ENCODE measurements at regions not wholly inside any gene's neighbourhood (a gene's known extent, or its start where the extent isn't known, plus 50 kb on each side); places are given as distances from the start of the nearest gene placed in this dataset.

GRCh38 chr11:116503216-116504160, 269.3 kb downstream of the BUD13 start:
- DNase-seq: no peak

- DNase-seq: no peak
These were observed 270.1 kb downstream of the BUD13 start for GRCh38 chr11:116502641-116503061.

- DNase-seq: no peak
These were observed 271.1 kb downstream of the BUD13 start for GRCh38 chr11:116501728-116502127.

- DNase-seq: no peak
These were observed 271.7 kb downstream of the BUD13 start for GRCh38 chr11:116500947-116501602.

- DNase-seq: no peak
These were observed 272.5 kb downstream of the BUD13 start for GRCh38 chr11:116500026-116500946.

- DNase-seq: peak; percentile 5 to 14
These were observed 273.3 kb downstream of the BUD13 start for GRCh38 chr11:116499396-116500003.

- DNase-seq: no peak
These were observed 274.6 kb downstream of the BUD13 start for GRCh38 chr11:116498161-116498560.

GRCh38 chr11:116492600-116492999, 280.2 kb downstream of the BUD13 start:
- no peak for DNase-seq

- DNase-seq: no peak
These were observed 283.9 kb downstream of the BUD13 start for GRCh38 chr11:116488836-116489389.

GRCh38 chr11:116485425-116485824, 287.4 kb downstream of the BUD13 start:
- DNase-seq: no peak

GRCh38 chr11:116482716-116483115, 290.1 kb downstream of the BUD13 start:
- DNase-seq: no peak

- no peak for DNase-seq
These were observed 291.6 kb downstream of the BUD13 start for GRCh38 chr11:116481126-116481675.

- no peak for DNase-seq
These were observed 293.8 kb downstream of the BUD13 start for GRCh38 chr11:116478669-116479668.

GRCh38 chr11:116478205-116478604, 294.6 kb downstream of the BUD13 start:
- DNase-seq: no peak

- no peak for DNase-seq
These were observed 298.9 kb downstream of the BUD13 start for GRCh38 chr11:116473790-116474346.

GRCh38 chr11:116473206-116473769, 299.5 kb downstream of the BUD13 start:
- DNase-seq: no peak

GRCh38 chr11:116472651-116473050, 300.1 kb downstream of the BUD13 start:
- no peak for DNase-seq

GRCh38 chr11:116471608-116472256, 301.1 kb downstream of the BUD13 start:
- DNase-seq: no peak

- DNase-seq: no peak
These were observed 304.1 kb downstream of the BUD13 start for GRCh38 chr11:116468699-116469098.

Data from CD4-positive, alpha-beta T cell treated with Interferon alpha-2 for 1 hour (primary cell).